NCI-H1105 treated with DMSO at 0.1 percent for 48 hours (cell line): ENCODE measurements at regions not wholly inside any gene's neighbourhood (a gene's known extent, or its start where the extent isn't known, plus 50 kb on each side); places are given as distances from the start of the nearest gene placed in this dataset.

Experiments
- DNase-seq: peaks from one replicate; lab custom pipeline; 2025; lab: John Stamatoyannopoulos, UW

DNA sequence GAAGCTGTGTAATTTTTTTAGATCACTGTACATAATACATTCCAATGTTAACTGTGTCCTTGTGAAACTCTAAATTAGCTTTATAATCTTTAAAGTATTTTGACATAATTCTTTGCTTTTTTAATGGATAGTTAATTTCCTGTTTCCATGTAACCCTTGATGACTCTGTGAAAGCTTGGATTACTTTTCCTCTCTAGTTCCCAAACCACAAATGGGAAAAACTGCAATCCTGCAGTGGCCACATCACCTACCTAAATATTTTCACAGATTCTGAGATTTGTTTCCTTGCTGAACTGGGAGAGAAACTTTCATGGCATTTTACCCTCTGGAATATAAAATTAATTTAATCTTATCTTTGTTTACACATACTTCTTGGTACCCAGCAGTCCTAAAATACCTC lies 161.6 kb upstream of the CCDC68 start:
- DNase-seq: no peak

DNA sequence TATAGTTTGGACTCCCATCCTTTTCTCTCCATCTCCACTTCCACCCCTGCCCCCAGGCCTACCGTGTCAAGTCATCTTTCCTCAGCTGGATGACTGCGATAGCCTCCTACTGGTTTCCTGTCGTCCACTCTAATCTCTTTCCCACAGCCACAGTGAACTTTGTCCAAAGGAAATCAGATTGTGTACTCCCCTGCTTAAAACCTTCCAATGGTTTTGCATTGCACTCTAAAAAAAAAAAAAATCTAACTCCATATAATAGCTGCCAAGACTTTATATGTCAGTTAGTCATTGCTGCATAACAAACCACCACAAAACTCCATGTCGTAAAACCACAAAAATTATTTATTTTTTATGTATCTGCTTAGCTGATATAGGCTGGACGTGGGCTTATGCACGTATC lies 160.2 kb upstream of the CCDC68 start:
- DNase-seq: no peak

DNA sequence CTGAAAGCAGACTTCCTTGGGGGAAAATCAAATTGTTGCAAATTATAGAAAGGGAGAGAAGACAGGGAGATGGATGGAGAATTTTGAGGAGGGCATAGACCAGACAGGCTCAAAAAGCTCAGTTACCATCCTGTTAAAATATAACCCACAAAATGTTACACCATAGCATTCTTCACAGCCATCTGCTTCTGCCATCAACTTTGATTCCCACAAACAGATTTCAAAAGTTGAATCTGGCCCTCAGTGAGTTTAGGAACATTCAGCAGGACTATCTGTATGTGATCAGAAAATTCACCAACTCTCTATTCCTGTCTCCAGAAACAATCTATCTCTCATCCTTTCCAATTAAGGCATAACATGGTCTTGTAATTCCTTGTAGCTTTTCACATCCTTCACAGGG lies 159.8 kb upstream of the CCDC68 start:
- DNase-seq: no peak

DNA sequence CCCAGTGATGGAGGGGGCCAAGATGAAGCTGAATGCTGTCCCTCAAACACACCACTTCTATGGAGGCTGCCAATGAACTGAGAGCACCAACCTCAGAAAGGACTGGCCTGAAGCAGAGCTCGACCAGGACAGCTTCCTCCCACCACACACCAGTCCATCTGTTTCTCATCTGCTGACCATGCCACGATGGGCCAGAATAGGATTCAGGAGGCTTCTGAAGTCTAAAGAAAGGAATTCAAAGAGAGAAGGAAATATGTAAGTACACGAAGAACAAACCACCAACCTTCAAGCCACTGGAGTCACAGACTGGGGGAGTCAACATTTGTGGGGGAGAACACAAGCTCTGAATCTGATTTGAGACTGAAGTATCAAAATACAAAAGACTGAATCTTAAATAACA lies 157.6 kb upstream of the CCDC68 start:
- no peak for DNase-seq

DNA sequence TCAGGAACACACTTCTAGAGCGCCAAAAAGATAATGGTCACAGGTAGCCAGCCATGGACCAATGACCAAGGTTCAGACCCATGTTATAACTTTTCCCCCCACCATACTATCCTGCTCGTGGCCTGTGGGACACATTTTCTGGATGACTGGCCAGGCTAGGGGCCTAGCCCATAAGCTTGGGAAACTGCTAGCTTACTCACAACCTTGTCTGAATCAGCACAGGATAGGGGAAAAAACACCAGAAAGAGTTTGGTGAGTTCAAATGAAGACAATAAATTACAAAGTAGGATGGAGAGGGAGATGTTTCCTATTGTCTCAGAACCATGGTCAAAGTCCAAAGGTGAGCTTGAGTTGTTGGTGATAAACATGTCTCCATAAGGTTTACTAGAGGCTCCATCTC lies 156.3 kb upstream of the CCDC68 start:
- no peak for DNase-seq

DNA sequence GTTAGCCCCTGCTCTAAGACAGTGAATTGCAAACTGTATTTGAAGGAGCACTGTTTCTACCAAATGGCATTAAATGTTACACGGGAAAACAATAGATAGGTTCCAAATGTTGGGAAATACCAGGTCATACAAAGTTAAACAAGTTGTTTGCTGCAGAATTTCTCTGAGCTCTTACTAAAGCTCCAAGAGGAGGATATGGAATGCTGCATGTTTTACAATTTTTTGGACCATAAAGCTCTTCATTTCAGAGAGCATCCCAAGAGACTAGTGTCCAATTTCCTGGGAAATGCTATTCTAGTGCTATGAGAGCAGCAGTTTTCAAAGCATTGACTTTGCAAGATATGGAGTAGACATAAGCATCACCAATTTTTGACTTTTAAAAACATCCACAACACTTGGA lies 155.6 kb upstream of the CCDC68 start:
- no peak for DNase-seq

DNA sequence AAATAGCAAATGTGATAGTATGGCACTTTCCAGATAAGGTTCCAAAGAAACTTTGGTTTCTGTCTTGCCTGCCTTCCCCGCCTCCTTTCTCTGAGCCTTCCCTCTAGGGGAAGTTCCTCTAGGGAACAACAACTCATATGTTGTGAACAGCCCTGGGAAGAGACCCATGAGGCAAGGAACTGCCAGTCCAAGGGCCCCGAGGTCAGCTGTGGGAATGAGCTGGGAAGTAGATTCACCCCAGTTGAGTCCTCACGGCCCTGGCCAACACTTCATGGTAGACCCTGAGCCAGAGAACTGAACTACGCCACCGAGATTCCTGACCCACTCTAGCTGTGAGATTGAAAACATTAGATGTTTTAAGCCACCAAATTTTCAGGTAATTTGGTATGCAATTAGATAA lies 154.5 kb upstream of the CCDC68 start:
- no peak for DNase-seq

DNA sequence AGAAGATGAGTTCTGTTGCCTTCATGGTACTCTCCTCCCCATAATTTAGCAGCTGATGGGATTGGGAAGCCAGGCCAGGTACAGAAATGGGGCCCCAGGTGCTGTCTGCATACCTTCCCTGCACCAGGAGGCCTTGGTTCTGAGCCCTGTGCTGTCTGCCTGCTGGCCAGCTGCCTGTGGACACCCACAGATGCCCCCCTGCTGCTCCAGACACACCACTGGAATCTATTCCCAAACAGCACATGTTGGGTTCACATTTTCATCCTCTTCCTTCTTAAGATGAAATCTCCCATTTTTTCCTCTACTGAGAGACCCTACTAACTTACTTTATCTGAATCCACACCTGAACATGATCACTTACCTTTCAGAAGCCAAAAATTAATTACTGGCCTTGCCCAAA lies 152.0 kb upstream of the CCDC68 start:
- DNase-seq: no peak

DNA sequence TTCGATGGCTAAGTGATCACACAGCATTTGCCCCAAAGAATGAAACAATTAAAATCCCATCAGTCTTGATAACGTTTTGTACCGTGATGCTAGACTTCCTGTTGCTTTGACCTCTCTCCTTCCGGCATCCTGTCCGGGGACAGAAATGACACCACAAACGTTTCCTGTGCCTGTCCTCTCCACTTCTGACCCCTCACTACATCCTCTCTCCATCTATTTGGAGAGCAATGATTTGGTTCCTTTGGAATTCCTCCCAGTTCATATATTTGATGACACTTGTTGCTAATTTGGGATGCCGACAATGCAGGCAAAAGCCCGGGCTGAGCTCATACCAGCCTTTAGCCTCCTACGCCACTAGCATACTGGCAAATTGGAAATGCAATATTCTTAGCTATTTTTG lies 151.2 kb upstream of the CCDC68 start:
- no peak for DNase-seq

DNA sequence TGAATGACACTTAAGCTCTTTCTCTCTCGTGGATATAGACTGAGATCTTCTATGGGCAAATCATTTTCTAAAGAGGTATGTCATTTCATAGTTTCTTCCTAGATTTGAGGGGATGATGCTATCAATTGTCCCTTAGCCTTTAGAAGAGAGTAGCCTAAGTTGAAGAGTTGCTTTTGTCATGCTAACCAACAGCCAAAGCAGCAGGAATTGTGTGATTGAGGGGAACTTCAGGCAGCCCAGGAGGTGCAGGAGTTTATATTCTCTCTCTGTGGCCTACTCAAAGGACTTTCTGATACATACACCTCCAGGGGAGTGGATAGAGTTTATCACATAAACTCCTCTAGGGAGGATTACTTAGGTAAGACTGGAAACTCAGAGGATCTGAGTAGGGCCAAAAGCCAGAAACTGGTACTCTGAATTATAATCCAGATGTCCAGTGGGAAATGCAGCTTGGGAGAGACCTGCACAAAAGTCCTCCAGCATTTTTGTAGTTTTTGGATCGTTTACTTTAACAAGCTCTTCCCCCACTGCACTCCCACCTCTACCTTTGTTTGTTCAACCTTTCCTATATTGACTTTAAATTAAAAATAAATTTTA lies 150.7 kb upstream of the CCDC68 start:
- DNase-seq: no peak

DNA sequence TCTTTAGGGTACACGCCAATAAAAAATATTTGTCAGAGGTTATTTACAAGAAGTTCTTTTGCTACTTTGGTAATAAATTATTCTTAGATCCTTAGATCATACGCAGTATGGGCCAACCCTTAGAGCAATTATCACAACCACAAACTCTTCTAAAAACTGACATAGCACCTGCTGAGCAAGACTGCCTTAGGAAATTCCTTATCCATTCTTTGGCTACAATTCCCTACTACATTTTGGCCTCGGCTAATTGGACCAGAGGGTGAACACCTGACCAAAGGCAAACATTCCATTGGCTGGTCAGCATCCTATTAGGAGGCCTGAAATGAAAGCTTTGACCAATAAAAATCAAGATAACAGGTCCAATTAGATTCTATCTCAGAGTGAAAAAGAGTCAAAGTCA lies 147.6 kb upstream of the CCDC68 start:
- DNase-seq: no peak

DNA sequence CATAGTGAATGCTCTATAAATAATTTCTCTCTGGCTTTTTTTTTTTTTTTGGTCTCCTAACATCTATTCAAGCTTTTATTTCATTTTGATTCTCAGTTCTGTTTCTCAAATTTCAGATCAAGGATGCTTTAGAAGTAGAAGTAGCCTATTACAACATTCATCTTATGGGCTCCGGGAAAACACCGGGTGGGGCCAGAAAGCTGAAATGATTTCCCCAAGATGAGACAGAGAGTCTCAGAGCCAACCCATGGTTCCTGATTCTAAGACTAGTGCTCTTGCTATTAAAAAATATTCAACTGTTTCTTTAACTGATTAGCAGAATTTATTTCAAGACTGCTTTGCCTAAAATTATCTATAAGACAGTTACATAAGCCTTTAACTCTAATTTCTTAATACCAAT lies 147.2 kb upstream of the CCDC68 start:
- DNase-seq: no peak

DNA sequence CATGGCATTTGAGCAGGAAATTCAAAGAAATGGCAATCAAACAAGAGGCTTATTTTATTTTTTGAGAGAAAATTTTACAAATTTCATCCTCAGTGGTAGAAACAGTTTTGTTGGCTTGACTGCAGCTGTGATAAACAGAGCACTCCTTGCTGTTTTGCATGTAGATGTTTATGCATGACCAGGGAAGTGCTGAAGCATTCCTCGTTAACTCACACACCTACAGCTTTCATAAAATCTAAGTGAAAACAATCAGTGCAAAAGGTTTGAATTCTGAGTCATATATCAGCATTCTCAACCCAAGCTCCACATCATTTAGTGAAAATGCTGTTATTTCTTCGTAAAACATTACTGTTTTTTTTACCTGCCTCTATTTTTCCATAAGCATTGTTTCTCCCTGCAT lies 146.6 kb upstream of the CCDC68 start:
- DNase-seq: no peak

DNA sequence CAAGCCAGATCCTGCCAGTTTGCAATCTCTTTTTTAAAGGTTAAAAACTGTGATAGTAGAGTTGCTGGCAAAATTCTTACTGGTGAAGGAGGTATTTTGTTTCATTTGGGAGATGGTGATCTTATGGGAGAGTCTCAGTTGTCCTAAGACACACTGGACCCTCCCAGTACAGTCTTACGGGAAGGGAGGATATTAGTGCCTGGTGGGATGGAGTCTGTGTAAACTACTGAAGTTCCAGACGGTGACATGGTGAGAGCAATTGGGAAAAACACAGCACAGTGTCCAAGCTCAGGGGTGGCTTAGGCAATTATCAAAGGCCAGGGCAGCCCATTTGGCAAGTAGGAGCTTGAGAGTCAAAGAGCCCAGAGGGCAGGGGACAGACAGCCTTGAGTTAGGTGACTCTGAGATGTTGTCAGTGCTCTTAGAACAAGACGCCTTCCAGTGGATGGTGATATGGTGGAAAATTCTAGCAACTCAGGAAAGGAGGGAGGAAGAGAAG lies 143.7 kb upstream of the CCDC68 start:
- DNase-seq: no peak

DNA sequence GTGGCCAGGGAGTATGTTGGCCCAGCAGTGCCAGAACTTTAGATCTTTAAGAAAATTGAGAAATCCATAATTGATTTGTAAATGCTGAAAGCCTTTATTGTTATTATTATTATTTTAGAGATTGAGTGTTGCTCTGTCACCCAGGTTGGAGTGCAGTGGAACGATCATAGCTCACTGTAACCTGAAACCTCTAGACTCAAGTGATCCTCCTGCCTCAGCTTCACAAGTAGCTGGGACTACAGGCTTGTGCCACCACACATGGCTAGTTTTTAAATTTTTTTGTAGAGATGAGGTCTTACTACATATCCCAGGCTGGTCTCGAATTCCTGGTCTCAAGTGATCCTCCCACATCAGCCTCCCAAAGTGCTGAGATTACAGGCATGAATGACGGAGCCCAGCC lies 143.2 kb upstream of the CCDC68 start:
- DNase-seq: no peak

DNA sequence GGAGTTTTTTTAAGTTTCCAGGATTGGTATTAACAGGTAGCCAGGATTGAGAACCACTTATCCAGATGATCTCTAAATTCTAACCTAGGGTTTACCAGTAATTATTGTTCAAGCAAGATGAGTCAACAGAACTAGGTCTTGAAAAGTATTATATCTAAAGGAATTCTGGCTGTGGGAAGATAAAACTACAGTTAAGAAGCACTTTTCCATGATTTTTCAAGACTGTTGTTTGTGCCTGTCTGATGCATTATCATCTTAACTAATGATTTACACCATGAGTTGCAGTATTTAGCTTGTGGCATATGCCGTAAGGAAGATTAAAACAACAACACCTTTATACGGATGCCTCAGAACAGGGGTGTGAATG lies 142.2 kb upstream of the CCDC68 start:
- no peak for DNase-seq

DNA sequence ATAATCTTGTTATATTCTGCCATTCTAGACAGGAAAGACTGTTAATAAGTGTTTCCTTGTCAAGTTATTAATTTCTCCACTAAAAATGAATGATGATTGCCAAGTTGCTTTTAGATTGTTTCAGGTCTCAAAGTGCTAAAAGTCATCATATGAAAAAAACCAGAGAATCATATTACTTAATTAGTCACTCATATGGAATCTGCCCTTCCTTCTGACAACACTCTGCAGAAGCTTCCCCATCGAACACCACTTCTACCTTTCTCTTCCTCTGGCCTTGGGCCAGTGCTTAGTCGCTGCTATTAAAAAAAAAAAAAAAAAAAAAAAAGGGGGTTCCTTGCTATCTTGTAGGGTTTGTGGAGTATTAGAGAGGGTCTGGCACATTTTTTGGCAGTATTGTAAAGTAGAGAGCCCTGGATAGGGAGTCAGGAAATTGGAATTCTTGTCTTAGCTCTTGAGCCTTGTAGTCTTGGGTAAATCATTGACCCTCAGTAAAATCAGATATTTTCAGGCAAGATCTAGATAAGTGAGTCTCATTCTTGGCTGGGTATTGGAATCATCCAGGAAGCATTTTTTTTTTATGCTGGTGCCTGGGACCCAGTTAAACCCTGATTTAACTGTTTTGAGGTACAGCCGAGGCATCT lies 141.7 kb upstream of the CCDC68 start:
- DNase-seq: peak; percentile 45

DNA sequence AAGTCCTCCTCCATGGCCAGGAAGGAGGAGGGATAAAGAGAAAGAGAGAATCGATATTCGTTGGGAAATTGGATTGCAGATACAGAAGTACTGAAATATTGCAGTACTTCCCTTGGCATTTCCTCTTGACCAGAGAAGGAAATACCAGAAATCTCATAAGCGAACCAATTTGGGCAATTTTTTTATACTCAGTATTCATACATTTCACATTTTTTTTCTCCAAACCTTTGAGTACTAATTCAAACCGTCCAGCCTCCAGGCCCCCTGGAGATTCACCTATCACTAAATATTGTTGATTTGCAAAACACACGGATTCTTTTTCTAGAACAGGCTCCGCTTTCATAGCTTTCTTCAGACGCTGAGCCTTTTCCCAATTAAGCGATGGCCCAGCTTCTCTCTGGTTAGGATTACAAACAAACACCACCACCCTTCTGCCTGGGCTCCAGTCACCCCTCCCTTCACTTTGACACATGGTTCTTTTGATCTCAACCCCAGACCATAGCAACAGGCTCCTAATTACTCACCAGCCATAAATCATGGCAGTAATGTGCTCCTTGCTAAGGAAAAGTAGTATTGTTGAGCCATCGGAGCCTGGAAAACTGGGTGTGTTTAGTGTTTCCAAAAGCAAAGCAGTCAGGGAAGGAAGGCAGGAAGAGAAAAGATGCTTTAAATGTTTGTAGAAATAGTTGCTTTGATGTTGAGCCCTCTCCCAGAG lies 138.4 kb upstream of the CCDC68 start:
- peak; percentile 88 for DNase-seq

DNA sequence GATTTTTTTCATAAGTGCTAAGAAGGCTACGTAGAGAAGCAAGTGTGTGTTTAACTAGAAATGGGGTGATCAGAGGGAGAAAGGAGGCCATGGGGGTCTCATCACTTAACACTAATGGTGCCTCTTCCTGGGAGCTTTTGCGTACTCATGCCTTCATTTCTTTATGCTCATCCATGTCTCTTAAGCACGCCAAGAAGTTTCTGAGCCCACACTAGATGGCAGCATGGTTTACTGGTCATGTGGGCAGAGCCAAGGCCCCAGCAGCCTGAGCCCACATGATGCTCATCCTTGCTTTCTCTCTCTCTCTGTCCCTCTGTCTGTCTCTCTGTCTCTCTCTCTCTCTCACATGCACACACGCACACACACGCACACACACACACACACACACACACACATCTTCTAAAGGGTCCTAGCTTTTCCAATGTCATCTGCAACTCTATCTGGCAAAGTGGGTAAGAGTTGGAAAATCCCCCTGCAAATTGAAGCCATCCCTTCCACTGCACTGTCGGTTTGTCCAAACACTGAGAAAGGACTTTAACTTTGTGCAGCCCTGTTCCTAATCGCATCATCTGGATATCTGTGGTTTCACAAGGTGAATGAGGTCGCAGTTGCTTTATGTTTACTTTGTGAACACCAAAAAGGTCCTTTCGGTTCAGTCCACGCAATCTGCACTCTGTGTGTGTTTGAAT lies 137.1 kb upstream of the CCDC68 start:
- peak; percentile 3 for DNase-seq

DNA sequence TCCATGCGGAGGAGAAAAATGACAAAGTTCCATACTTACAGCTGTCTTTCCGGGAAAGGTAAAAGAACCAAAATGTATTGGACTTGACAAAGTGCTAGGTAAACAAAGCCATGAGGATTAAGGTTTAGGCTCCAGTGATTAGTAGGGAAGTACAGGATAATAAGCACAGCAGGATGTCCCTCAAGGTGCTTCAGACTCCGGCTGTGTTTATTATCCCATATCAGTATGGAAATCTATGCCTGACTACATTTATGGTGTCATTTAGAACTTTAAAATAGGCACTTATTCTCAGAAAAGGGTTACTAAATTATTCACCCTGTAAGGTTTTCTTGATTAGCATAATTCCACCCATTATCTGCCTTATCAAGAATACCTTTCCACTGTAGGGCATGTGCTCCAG lies 136.3 kb upstream of the CCDC68 start:
- no peak for DNase-seq

DNA sequence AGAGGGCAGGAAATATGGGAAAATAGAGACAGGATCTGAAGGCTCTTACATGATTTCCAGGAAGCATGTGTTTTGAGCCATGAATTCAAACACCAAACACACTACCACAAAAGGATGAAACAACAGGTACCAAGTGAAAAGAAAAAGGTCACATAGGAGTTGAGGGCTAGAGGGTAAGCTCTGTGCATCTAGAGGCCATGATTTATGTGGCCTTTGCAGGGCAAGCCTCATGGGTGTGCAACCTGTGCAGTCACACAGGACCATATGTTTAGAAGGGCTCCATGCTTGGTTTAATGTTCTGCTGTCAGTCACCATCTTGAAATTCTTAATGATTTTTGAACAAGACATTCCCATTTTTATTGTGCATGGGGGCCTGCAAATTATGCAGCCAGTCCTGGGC lies 134.5 kb upstream of the CCDC68 start:
- DNase-seq: no peak

DNA sequence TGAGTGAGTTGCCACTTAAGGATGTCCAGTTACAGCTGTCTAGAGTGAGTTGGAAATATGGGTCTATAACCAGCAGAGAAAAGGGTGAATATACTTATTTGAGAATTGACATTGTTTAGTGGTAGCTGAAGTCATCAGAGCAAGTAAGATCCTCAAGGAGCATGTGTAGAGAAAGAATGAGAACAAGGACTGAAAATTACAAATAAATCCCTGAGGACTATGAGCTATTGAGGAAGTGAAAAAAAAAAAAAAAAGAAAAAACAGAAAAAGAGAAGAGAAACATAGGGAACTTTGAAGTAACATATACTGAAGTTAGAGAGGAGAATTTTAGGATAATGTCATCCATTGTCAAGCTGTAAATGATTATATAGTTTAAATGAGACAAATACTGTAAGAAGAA lies 134.0 kb upstream of the CCDC68 start:
- no peak for DNase-seq

DNA sequence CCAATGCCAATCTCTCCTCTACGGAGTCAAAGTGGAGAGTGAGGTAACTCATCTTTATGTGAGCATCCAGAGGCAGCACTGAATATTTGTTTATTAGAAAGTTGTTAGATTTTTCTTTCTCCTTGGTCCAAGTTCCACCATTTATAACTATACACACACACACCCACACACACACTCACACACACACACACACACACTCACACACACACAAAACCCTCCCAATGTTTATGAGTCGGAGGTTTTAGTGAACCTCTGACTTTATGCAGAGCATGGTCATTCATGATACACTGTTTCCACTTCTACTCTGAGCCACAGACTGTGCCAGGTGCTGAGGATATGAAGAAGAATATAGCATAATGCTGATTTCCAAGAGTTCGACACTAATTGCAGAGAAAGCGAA lies 132.9 kb upstream of the CCDC68 start:
- no peak for DNase-seq
